Stimulated activated naive B cell treated with anti-CD40 and anti-IgM and Interleukin-4, amounts not matched to agents 10 μg/mL and 1 μg/mL and 100 μg/mL, for 72 hours (primary cell): ENCODE measurements at regions not wholly inside any gene's neighbourhood (a gene's known extent, or its start where the extent isn't known, plus 50 kb on each side); places are given as distances from the start of the nearest gene placed in this dataset.

Source experiments
- ATAC-seq, 2 donors: fragments of 150-1000 bp; cut with Tn5 transposase; replicated peaks; 2 replicates each; pipeline ENCODE4 v1.10.0; 2021; ENCODE audit warnings: moderate library complexity in 1 of 2
- DNase-seq: peaks from one replicate; pipeline ENCODE4 v3.0.0; 2021
- H3K27ac Mint-ChIP-seq: one replicate; pipeline ENCODE4 v1.8.0; 2022; ENCODE audit warnings: mild to moderate bottlenecking, mixed read lengths
- H3K27me3 Mint-ChIP-seq, 2 donors: one replicate each; pipeline ENCODE4 v1.8.0; 2022; ENCODE audit warnings: mixed read lengths in 2 of 2
- H3K36me3 Mint-ChIP-seq, 2 donors: one replicate each; pipeline ENCODE4 v1.8.0; 2022; ENCODE audit warnings: mixed read lengths in 2 of 2, mild to moderate bottlenecking in 1 of 2
- H3K4me1 Mint-ChIP-seq, 2 donors: one replicate each; pipeline ENCODE4 v1.8.0; 2022; ENCODE audit warnings: mixed read lengths in 2 of 2, mild to moderate bottlenecking in 1 of 2
- H3K4me3 Mint-ChIP-seq, 2 donors: one replicate each; pipeline ENCODE4 v1.8.0; 2022; ENCODE audit warnings: mild to moderate bottlenecking in 2 of 2, mixed read lengths in 2 of 2, moderate library complexity in 1 of 2
- H3K9me3 Mint-ChIP-seq, 2 donors: one replicate each; pipeline ENCODE4 v1.8.0; 2022; ENCODE audit warnings: mixed read lengths in 2 of 2, mild to moderate bottlenecking in 1 of 2

- no peaks in the 10 kb centered on the region for H3K36me3 Mint-ChIP-seq
- H3K4me1 Mint-ChIP-seq, result no peaks in the 10 kb centered on the region
- H3K9me3 Mint-ChIP-seq, result no peaks in the 10 kb centered on the region
- no peak for ATAC-seq
- DNase-seq, result no peak
- H3K27ac Mint-ChIP-seq, result no peak overlapping the region
- H3K4me3 Mint-ChIP-seq, result no peak overlapping the region
- no peaks in the 10 kb centered on the region for H3K27me3 Mint-ChIP-seq
Measured at GRCh38 chr11:22042081-22042480, 150.8 kb upstream of the ANO5 start.

GRCh38 chr11:22044126-22044525 lies 148.8 kb upstream of the ANO5 start:
- H3K27me3 Mint-ChIP-seq, result no peaks in the 10 kb centered on the region
- ATAC-seq (no peak), DNase-seq (no peak)
- H3K4me1 Mint-ChIP-seq, result no peaks in the 10 kb centered on the region
- H3K9me3 Mint-ChIP-seq, result peaks cover 0 to under 1% of the 10 kb centered on the region in 2 donors
- H3K4me3 Mint-ChIP-seq, result no peak overlapping the region
- H3K36me3 Mint-ChIP-seq, result no peaks in the 10 kb centered on the region
- no peak overlapping the region for H3K27ac Mint-ChIP-seq

- Mint-ChIP-seq H3K4me1 (no peaks in the 10 kb centered on the region), H3K27me3 (no peaks in the 10 kb centered on the region), H3K9me3 (peaks cover 4 to 12% of the 10 kb centered on the region in 2 donors), H3K4me3 (no peak overlapping the region), H3K27ac (no peak overlapping the region), H3K36me3 (no peaks in the 10 kb centered on the region)
- ATAC-seq, result no peak
- DNase-seq, result no peak
Measured at GRCh38 chr11:22049276-22049675, 143.6 kb upstream of the ANO5 start.

- H3K27me3 Mint-ChIP-seq, result no peaks in the 10 kb centered on the region
- H3K4me3 Mint-ChIP-seq, result no peak overlapping the region
- H3K27ac Mint-ChIP-seq, result no peak overlapping the region
- DNase-seq (no peak), ATAC-seq (no peak)
- H3K9me3 Mint-ChIP-seq, result peaks cover 10 to 11% of the 10 kb centered on the region in 2 donors
- H3K4me1 Mint-ChIP-seq, result no peaks in the 10 kb centered on the region
- no peaks in the 10 kb centered on the region for H3K36me3 Mint-ChIP-seq
Measured at GRCh38 chr11:22065472-22065871, 127.4 kb upstream of the ANO5 start.

- Mint-ChIP-seq H3K36me3 (no peaks in the 10 kb centered on the region), H3K4me1 (no peaks in the 10 kb centered on the region), H3K27me3 (no peaks in the 10 kb centered on the region), H3K27ac (no peak overlapping the region), H3K4me3 (no peak overlapping the region), H3K9me3 (peaks cover 11 to 13% of the 10 kb centered on the region in 2 donors)
- no peak for DNase-seq
- no peak for ATAC-seq
Measured at GRCh38 chr11:22069844-22070243, 123.0 kb upstream of the ANO5 start.

- ATAC-seq (no peak), DNase-seq (no peak)
- H3K9me3 Mint-ChIP-seq, result peaks cover 3 to 9% of the 10 kb centered on the region in 2 donors
- H3K27me3 Mint-ChIP-seq, result no peaks in the 10 kb centered on the region
- H3K4me3 Mint-ChIP-seq, result no peak overlapping the region
- H3K4me1 Mint-ChIP-seq, result no peaks in the 10 kb centered on the region
- no peak overlapping the region for H3K27ac Mint-ChIP-seq
- H3K36me3 Mint-ChIP-seq, result no peaks in the 10 kb centered on the region
Measured at GRCh38 chr11:22076271-22076930, 116.5 kb upstream of the ANO5 start.

- no peaks in the 10 kb centered on the region for H3K36me3 Mint-ChIP-seq
- peaks cover 5 to 10% of the 10 kb centered on the region in 2 donors for H3K9me3 Mint-ChIP-seq
Measured at GRCh38 chr11:22078063-22078462, 114.8 kb upstream of the ANO5 start.

GRCh38 chr11:22079133-22079872 lies 113.6 kb upstream of the ANO5 start:
- Mint-ChIP-seq H3K4me1 (no peaks in the 10 kb centered on the region), H3K9me3 (peaks cover 5 to 10% of the 10 kb centered on the region in 2 donors), H3K4me3 (no peak overlapping the region), H3K27me3 (no peaks in the 10 kb centered on the region), H3K36me3 (no peaks in the 10 kb centered on the region), H3K27ac (no peak overlapping the region)
- DNase-seq (no peak), ATAC-seq (no peak)

More at GRCh38 chr11:22078063-22078462, 114.8 kb upstream of the ANO5 start:
- DNase-seq (no peak), ATAC-seq (no peak)
- H3K27ac Mint-ChIP-seq, result no peak overlapping the region
- no peaks in the 10 kb centered on the region for H3K27me3 Mint-ChIP-seq
- H3K4me3 Mint-ChIP-seq, result no peak overlapping the region
- H3K4me1 Mint-ChIP-seq, result no peaks in the 10 kb centered on the region

- no peak for ATAC-seq
- no peak overlapping the region for H3K27ac Mint-ChIP-seq
Measured at GRCh38 chr11:22082178-22082577, 110.7 kb upstream of the ANO5 start.

GRCh38 chr11:22082788-22083187 lies 110.1 kb upstream of the ANO5 start:
- DNase-seq (no peak), ATAC-seq (no peak)
- no peaks in the 10 kb centered on the region for H3K27me3 Mint-ChIP-seq
- peaks cover 5 to 10% of the 10 kb centered on the region in 2 donors for H3K9me3 Mint-ChIP-seq
- no peaks in the 10 kb centered on the region for H3K36me3 Mint-ChIP-seq
- H3K4me3 Mint-ChIP-seq, result no peak overlapping the region
- H3K4me1 Mint-ChIP-seq, result no peaks in the 10 kb centered on the region
- no peak overlapping the region for H3K27ac Mint-ChIP-seq

More at GRCh38 chr11:22082178-22082577, 110.7 kb upstream of the ANO5 start:
- Mint-ChIP-seq H3K4me3 (no peak overlapping the region), H3K9me3 (peaks cover 5 to 10% of the 10 kb centered on the region in 2 donors), H3K27me3 (no peaks in the 10 kb centered on the region), H3K4me1 (no peaks in the 10 kb centered on the region), H3K36me3 (no peaks in the 10 kb centered on the region)
- no peak for DNase-seq

GRCh38 chr11:22084056-22084455 lies 108.8 kb upstream of the ANO5 start:
- no peak for DNase-seq
- Mint-ChIP-seq H3K9me3 (peaks cover 5 to 15% of the 10 kb centered on the region in 2 donors), H3K36me3 (no peaks in the 10 kb centered on the region), H3K27ac (no peak overlapping the region), H3K4me3 (no peak overlapping the region), H3K4me1 (no peaks in the 10 kb centered on the region), H3K27me3 (no peaks in the 10 kb centered on the region)
- no peak for ATAC-seq

- DNase-seq (no peak), ATAC-seq (no peak)
- H3K9me3 Mint-ChIP-seq, result peaks cover 5 to 15% of the 10 kb centered on the region in 2 donors
- no peaks in the 10 kb centered on the region for H3K36me3 Mint-ChIP-seq
- H3K4me1 Mint-ChIP-seq, result no peaks in the 10 kb centered on the region
- no peaks in the 10 kb centered on the region for H3K27me3 Mint-ChIP-seq
- no peak overlapping the region for H3K4me3 Mint-ChIP-seq
- no peak overlapping the region for H3K27ac Mint-ChIP-seq
Measured at GRCh38 chr11:22084564-22084963, 108.3 kb upstream of the ANO5 start.

- Mint-ChIP-seq H3K4me3 (no peak overlapping the region), H3K4me1 (no peaks in the 10 kb centered on the region), H3K27ac (no peak overlapping the region), H3K27me3 (no peaks in the 10 kb centered on the region), H3K9me3 (peaks cover 0 to 6% of the 10 kb centered on the region in 2 donors), H3K36me3 (no peaks in the 10 kb centered on the region)
- no peak for ATAC-seq
- DNase-seq, result no peak
Measured at GRCh38 chr11:22089609-22090008, 103.3 kb upstream of the ANO5 start.

GRCh38 chr11:22106566-22106965 lies 86.3 kb upstream of the ANO5 start:
- Mint-ChIP-seq H3K27me3 (no peaks in the 10 kb centered on the region), H3K9me3 (peaks cover 4% of the 10 kb centered on the region in 2 donors), H3K4me1 (no peaks in the 10 kb centered on the region), H3K27ac (no peak overlapping the region), H3K36me3 (no peaks in the 10 kb centered on the region), H3K4me3 (no peak overlapping the region)
- DNase-seq, result no peak
- ATAC-seq, result no peak

GRCh38 chr11:22115470-22116029 lies 77.3 kb upstream of the ANO5 start:
- Mint-ChIP-seq H3K4me3 (no peak overlapping the region), H3K9me3 (peaks cover 1 to 9% of the 10 kb centered on the region in 2 donors), H3K27me3 (no peaks in the 10 kb centered on the region), H3K4me1 (no peaks in the 10 kb centered on the region), H3K27ac (no peak overlapping the region), H3K36me3 (no peaks in the 10 kb centered on the region)
- DNase-seq (no peak), ATAC-seq (no peak)
